K562 (cell line): ENCODE measurements at regions not wholly inside any gene's neighbourhood (a gene's known extent, or its start where the extent isn't known, plus 50 kb on each side); places are given as distances from the start of the nearest gene placed in this dataset.

Source experiments
- BRD4 ChIP-seq: fragments of 200-600 bp; sonication (generic); IDR thresholded peaks from 2 replicates; pipeline ENCODE4 v1.6.1; 2017; ENCODE audit warnings: inconsistent platforms
- HMBOX1 ChIP-seq: sonication (generic); IDR thresholded peaks from 2 replicates; pipeline ENCODE4 v1.6.1; 2016
- HNRNPL ChIP-seq: fragments of 200-400 bp; formaldehyde crosslinking; IDR thresholded peaks from 2 replicates; pipeline ENCODE4 v1.6.1; 2017; ENCODE audit warnings: low read depth, mild to moderate bottlenecking, low read length
- NCOR1 ChIP-seq: fragments of 450-650 bp; IDR thresholded peaks from 2 replicates; pipeline ENCODE4 v1.6.1; 2016; ENCODE audit warnings: mild to moderate bottlenecking, moderate library complexity
- RBM14 ChIP-seq: fragments of 200-400 bp; formaldehyde crosslinking; IDR thresholded peaks from 2 replicates; pipeline ENCODE4 v1.6.1; 2018; ENCODE audit warnings: low read depth, mild to moderate bottlenecking, low read length, moderate library complexity, borderline replicate concordance; ENCODE audit not compliant: insufficient read depth
- YY1 ChIP-seq, 3 experiments: IDR thresholded peaks; 2 replicates each; pipeline ENCODE4 v1.6.1; 2011; ENCODE audit warnings: low read length in 2 of 3, mild to moderate bottlenecking in 2 of 3, moderate library complexity in 2 of 3, borderline replicate concordance in 1 of 3, control low read depth in 1 of 3, low read depth in 1 of 3; ENCODE audit not compliant: insufficient read depth in 3 of 3, insufficient replicate concordance in 2 of 3, control insufficient read depth in 1 of 3, insufficient read length in 1 of 3; ENCODE audit errors: extremely low read depth in 1 of 3
- ZNF24 ChIP-seq: fragments of 450-650 bp; IDR thresholded peaks from 2 replicates; pipeline ENCODE4 v1.6.1; 2016
- ZNF518B ChIP-seq: fragments of 250-450 bp; sonication (Bioruptor Pico); IDR thresholded peaks from 2 replicates; pipeline ENCODE4 v1.5.0; 2021; ENCODE audit warnings: mild to moderate bottlenecking, moderate library complexity
- ZNF592 ChIP-seq: fragments of 450-650 bp; IDR thresholded peaks from 2 replicates; pipeline ENCODE4 v1.6.1; 2017; ENCODE audit warnings: antibody characterized with exemption, mild to moderate bottlenecking
- ZNF707 ChIP-seq: fragments of 250-450 bp; sonication (Bioruptor Pico); conservative IDR thresholded peaks from 2 replicates; pipeline ENCODE4 v1.8.0; 2022; ENCODE audit warnings: inconsistent platforms, mild to moderate bottlenecking, moderate library complexity
- ZNF75A ChIP-seq: fragments of 450-650 bp; formaldehyde crosslinking; IDR thresholded peaks from 2 replicates; pipeline ENCODE4 v1.4.0; 2020; ENCODE audit warnings: mild to moderate bottlenecking

- TF ChIP-seq YY1 (IDR thresholded peaks at IDR 0.05; ENCODE audit: borderline replicate concordance in 1 of 3, control insufficient read depth in 1 of 3, extremely low read depth in 1 of 3, insufficient read depth in 3 of 3, insufficient read length in 1 of 3, insufficient replicate concordance in 2 of 3, low read depth in 1 of 3, low read length in 2 of 3) (no peak), HMBOX1 (no peak), BRD4 (no peak), ZNF24 (no peak), RBM14 (no peak), ZNF707 (CRISPR knock-in tag) (no peak), HNRNPL (no peak), NCOR1 (no peak), ZNF592 (no peak), ZNF518B (CRISPR knock-in tag) (no peak), ZNF75A (CRISPR knock-in tag) (no peak)
These were observed 61.5 kb downstream of the TBXT start (continued) for GRCh38 chr6:166106076-166106686.
